ENCODE measurements at regions not wholly inside any gene's neighbourhood (a gene's known extent, or its start where the extent isn't known, plus 50 kb on each side); places are given as distances from the start of the nearest gene placed in this dataset.

DNA sequence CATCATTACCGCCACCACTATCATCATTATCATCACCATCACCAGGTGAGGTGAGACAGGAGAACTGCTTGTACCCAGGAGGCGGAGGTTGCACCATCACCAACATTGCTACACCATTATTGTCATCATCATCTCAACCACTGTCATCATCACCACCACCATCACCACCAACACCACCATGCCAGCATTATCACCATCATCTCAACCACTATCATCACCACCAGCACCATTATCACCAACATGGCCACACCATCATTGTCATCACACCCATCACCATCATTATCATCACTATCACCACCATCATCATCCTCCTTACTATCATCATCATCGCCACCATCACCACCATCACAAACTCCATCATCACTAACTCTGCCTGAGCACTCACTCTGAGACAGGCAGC lies 661.8 kb upstream of the DEFB115 start:
- TF ChIP-seq, protein P1, sequence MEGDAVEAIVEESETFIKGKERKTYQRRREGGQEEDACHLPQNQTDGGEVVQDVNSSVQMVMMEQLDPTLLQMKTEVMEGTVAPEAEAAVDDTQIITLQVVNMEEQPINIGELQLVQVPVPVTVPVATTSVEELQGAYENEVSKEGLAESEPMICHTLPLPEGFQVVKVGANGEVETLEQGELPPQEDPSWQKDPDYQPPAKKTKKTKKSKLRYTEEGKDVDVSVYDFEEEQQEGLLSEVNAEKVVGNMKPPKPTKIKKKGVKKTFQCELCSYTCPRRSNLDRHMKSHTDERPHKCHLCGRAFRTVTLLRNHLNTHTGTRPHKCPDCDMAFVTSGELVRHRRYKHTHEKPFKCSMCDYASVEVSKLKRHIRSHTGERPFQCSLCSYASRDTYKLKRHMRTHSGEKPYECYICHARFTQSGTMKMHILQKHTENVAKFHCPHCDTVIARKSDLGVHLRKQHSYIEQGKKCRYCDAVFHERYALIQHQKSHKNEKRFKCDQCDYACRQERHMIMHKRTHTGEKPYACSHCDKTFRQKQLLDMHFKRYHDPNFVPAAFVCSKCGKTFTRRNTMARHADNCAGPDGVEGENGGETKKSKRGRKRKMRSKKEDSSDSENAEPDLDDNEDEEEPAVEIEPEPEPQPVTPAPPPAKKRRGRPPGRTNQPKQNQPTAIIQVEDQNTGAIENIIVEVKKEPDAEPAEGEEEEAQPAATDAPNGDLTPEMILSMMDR (IDR thresholded peaks at IDR 0.05): no peak
- TF ChIP-seq POLR2A (IDR thresholded peaks at IDR 0.05): no peak

All from breast epithelium (tissue), 3 donors.